Esophagus muscularis mucosa (tissue), 3 donors: ENCODE measurements at regions not wholly inside any gene's neighbourhood (a gene's known extent, or its start where the extent isn't known, plus 50 kb on each side); places are given as distances from the start of the nearest gene placed in this dataset.

ENCODE experiments used
- POLR2A ChIP-seq: fragments of 450-650 bp; IDR thresholded peaks from one replicate; pipeline ENCODE4 v1.6.1; 2017; ENCODE audit warnings: antibody characterized with exemption, moderate library complexity, mild to moderate bottlenecking, low read depth
- POLR2AphosphoS5 ChIP-seq, 2 donors: sonication (generic); formaldehyde crosslinking; IDR thresholded peaks; one replicate each; pipeline ENCODE4 v1.6.1; 2017; ENCODE audit warnings: antibody characterized with exemption in 2 of 2
- TF ChIP-seq, protein P1 (sequence below), 3 experiments: fragments of 200-600 bp in 2 of 3; fragments of 450-650 bp in 1 of 3; sonication (generic) in 2 of 3; IDR thresholded peaks; one replicate each; pipeline ENCODE4 v1.5.1; 2017 to 2019; ENCODE audit warnings: antibody characterized with exemption in 3 of 3, mild to moderate bottlenecking in 2 of 3, moderate library complexity in 1 of 3

DNA sequence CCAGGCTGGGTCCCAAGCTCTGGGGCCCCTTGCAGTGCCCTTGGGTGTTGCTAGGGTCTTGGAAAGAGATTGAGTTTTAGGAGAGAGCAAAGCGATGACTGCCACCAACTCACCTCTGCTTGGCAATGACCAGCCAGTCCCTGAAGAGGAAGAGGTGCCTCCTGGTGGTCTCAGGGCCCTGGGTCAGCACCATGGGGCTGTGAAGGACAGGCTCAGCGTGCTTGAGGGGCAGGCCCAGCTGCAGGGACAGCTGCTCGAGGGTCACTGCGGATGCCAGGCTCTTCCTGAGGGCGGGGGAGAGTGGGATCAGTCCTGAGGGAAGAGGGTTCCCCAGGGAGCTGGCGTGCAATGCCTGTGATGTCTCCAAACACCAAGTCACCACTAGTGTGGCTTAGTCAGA, 50.8 kb upstream of the TAGAP start:
- TF ChIP-seq, protein P1, sequence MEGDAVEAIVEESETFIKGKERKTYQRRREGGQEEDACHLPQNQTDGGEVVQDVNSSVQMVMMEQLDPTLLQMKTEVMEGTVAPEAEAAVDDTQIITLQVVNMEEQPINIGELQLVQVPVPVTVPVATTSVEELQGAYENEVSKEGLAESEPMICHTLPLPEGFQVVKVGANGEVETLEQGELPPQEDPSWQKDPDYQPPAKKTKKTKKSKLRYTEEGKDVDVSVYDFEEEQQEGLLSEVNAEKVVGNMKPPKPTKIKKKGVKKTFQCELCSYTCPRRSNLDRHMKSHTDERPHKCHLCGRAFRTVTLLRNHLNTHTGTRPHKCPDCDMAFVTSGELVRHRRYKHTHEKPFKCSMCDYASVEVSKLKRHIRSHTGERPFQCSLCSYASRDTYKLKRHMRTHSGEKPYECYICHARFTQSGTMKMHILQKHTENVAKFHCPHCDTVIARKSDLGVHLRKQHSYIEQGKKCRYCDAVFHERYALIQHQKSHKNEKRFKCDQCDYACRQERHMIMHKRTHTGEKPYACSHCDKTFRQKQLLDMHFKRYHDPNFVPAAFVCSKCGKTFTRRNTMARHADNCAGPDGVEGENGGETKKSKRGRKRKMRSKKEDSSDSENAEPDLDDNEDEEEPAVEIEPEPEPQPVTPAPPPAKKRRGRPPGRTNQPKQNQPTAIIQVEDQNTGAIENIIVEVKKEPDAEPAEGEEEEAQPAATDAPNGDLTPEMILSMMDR (IDR thresholded peaks at IDR 0.05), result no peak
- TF ChIP-seq POLR2A (no peak), POLR2AphosphoS5 (IDR thresholded peaks at IDR 0.05) (no peak)
